Testis (tissue), 2 donors: ENCODE measurements at regions not wholly inside any gene's neighbourhood (a gene's known extent, or its start where the extent isn't known, plus 50 kb on each side); places are given as distances from the start of the nearest gene placed in this dataset.
"Not testable (repeated sequence)": the region's sequence is repeated elsewhere in the genome, so short reads cannot be mapped to it uniquely, and the experiment has no call there.

Experiments
- DNase-seq: peaks from one replicate; pipeline ENCODE4 v3.0.0-alpha.2; 2019
- H3K27ac ChIP-seq, 2 donors: fragments of 200-600 bp; sonication (generic); one replicate each; pipeline ENCODE4 v1.5.1; 2019
- H3K27me3 ChIP-seq: fragments of 200-600 bp; sonication (generic); one replicate; pipeline ENCODE4 v1.5.1; 2019
- H3K36me3 ChIP-seq: fragments of 200-600 bp; sonication (generic); one replicate; pipeline ENCODE4 v1.5.1; 2017; ENCODE audit warnings: low read depth; ENCODE audit errors: missing control alignments
- H3K4me1 ChIP-seq: fragments of 200-600 bp; sonication (generic); one replicate; pipeline ENCODE4 v1.5.1; 2019
- H3K4me3 ChIP-seq, 2 donors: fragments of 200-600 bp; sonication (generic); one replicate each; pipeline ENCODE4 v1.5.1; 2017 to 2019
- H3K9me3 ChIP-seq: fragments of 200-600 bp; sonication (generic); one replicate; pipeline ENCODE4 v1.5.1; 2017
- POLR2A ChIP-seq: fragments of 450-650 bp; IDR thresholded peaks from one replicate; pipeline ENCODE4 v1.6.1; 2017; ENCODE audit warnings: antibody characterized with exemption, mild to moderate bottlenecking, moderate library complexity
- WGBS, 2 donors: methylation state at CpG; one replicate each; pipeline ENCODE4 v1.1.5; 2018; 5-methylcytosine and 5-hydroxymethylcytosine counted together
- intact Hi-C: fragments of 100-400 bp; cut with DNase I; formaldehyde crosslinking; loops from one replicate; pipeline ENCODE4 v1.15.1; 2023; ENCODE audit warnings: low total_unique reads
- TF ChIP-seq, protein P1 (sequence below), 3 experiments: fragments of 450-650 bp in 2 of 3; fragments of 200-600 bp in 1 of 3; sonication (generic) in 1 of 3; IDR thresholded peaks; one replicate each; pipeline ENCODE4 v1.5.1; 2016 to 2019; ENCODE audit warnings: antibody characterized with exemption in 3 of 3, mild to moderate bottlenecking in 2 of 3, moderate library complexity in 1 of 3

GRCh38 chr5:145396888-145397287 lies 438.3 kb downstream of the PRELID2 start:
- Histone ChIP-seq H3K9me3 (no peaks in the 10 kb centered on the region), H3K4me1 (no peaks in the 10 kb centered on the region), H3K4me3 (no peak overlapping the region), H3K27ac (no peak overlapping the region), H3K36me3 (no peaks in the 10 kb centered on the region), H3K27me3 (no peaks in the 10 kb centered on the region)
- intact Hi-C loops, result no loop called here
- no peak for TF ChIP-seq POLR2A
- TF ChIP-seq, protein P1, sequence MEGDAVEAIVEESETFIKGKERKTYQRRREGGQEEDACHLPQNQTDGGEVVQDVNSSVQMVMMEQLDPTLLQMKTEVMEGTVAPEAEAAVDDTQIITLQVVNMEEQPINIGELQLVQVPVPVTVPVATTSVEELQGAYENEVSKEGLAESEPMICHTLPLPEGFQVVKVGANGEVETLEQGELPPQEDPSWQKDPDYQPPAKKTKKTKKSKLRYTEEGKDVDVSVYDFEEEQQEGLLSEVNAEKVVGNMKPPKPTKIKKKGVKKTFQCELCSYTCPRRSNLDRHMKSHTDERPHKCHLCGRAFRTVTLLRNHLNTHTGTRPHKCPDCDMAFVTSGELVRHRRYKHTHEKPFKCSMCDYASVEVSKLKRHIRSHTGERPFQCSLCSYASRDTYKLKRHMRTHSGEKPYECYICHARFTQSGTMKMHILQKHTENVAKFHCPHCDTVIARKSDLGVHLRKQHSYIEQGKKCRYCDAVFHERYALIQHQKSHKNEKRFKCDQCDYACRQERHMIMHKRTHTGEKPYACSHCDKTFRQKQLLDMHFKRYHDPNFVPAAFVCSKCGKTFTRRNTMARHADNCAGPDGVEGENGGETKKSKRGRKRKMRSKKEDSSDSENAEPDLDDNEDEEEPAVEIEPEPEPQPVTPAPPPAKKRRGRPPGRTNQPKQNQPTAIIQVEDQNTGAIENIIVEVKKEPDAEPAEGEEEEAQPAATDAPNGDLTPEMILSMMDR (IDR thresholded peaks at IDR 0.05), result no peak
- no peak for DNase-seq
- 80 to 90% methylated on average over 1 of the region's 1 CpG for WGBS, 2 donors

DNA sequence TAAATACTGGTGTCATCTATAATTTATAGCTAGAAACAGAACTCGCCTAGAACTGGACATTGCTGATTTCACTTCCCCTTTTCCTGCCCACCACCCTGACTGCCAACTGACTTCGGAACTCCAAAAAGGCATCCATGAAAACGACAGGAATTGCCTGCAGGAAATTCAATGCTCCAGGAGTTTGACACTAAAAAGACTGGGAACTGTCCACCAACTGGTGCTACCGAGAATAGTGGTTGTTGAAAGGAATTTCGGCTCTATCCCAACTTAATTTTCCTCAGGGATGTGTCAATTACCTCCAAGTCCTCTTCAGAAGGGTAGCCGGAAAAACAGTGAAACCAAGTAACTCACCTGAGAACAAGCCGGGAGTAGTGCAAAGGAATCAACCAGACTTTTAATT lies 440.0 kb downstream of the PRELID2 start:
- H3K4me1 ChIP-seq, H3K27ac ChIP-seq, H3K9me3 ChIP-seq, H3K36me3 ChIP-seq, H3K27me3 ChIP-seq, DNase-seq, H3K4me3 ChIP-seq, intact Hi-C loops: not testable (repeated sequence)
- WGBS, 2 donors, result 71 to 73% methylated on average over 7 of the region's 7 CpGs

GRCh38 chr5:145393426-145393825 lies 441.7 kb downstream of the PRELID2 start:
- Histone ChIP-seq H3K27me3 (no peaks in the 10 kb centered on the region), H3K36me3 (no peaks in the 10 kb centered on the region), H3K9me3 (no peaks in the 10 kb centered on the region), H3K27ac (no peak overlapping the region), H3K4me1 (no peaks in the 10 kb centered on the region), H3K4me3 (no peak overlapping the region)
- intact Hi-C loops, result no loop called here
- TF ChIP-seq, protein P1 (IDR thresholded peaks at IDR 0.05), result no peak
- no peak for TF ChIP-seq POLR2A
- WGBS, 2 donors, result 73 to 77% methylated on average over 3 of the region's 3 CpGs
- DNase-seq, result no peak

GRCh38 chr5:145389047-145389446 lies 446.1 kb downstream of the PRELID2 start:
- Histone ChIP-seq H3K9me3 (no peaks in the 10 kb centered on the region), H3K27ac (no peak overlapping the region), H3K36me3 (no peaks in the 10 kb centered on the region), H3K27me3 (no peaks in the 10 kb centered on the region), H3K4me3 (no peak overlapping the region), H3K4me1 (no peaks in the 10 kb centered on the region)
- no peak for TF ChIP-seq POLR2A
- TF ChIP-seq, protein P1 (IDR thresholded peaks at IDR 0.05), result no peak
- no peak for DNase-seq
- intact Hi-C loops, result no loop called here
- 0 to 32% methylated on average over 1 of the region's 1 CpG for WGBS, 2 donors

- Histone ChIP-seq H3K9me3 (no peaks in the 10 kb centered on the region), H3K4me1 (no peaks in the 10 kb centered on the region), H3K36me3 (no peaks in the 10 kb centered on the region), H3K27ac (no peak overlapping the region), H3K4me3 (no peak overlapping the region), H3K27me3 (no peaks in the 10 kb centered on the region)
- DNase-seq, result no peak
- intact Hi-C loops, result no loop called here
- TF ChIP-seq, protein P1 (IDR thresholded peaks at IDR 0.05), result no peak
- WGBS, 2 donors, result 68 to 84% methylated on average over 2 of the region's 2 CpGs
These were observed 449.9 kb downstream of the PRELID2 start for GRCh38 chr5:145385276-145385675.
